Stimulated activated CD4-positive, alpha-beta T cell treated with anti-CD3 and anti-CD28 coated beads, TNF-alpha, amount 100 ng/mL, for 4 hours (primary cell): ENCODE measurements at regions not wholly inside any gene's neighbourhood (a gene's known extent, or its start where the extent isn't known, plus 50 kb on each side); places are given as distances from the start of the nearest gene placed in this dataset.
"Not testable (repeated sequence)": the region's sequence is repeated elsewhere in the genome, so short reads cannot be mapped to it uniquely, and the experiment has no call there.

Experiments
- DNase-seq, 3 experiments: peaks; one replicate each; pipeline ENCODE4 v3.0.0-alpha.2; 2020; ENCODE audit warnings: low read depth in 3 of 3

DNA sequence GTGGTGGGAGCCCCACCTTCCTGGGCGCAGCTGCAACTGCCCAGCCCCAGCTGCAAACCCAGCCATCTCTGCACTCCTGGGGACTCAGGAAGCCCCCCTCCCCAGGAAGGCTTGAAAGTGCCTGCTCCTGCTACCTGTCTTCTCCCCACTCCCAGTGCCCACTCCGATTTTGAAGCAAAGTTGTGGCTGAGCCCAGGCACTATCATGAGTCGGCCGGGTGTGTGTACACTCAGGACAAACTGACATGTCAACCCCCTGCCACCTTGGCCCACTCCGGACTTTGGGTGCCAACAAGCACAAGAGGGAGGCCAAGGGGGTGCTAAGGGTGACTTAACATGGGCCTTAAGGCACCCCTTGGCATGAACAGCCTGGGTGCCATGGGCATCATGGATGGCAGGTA is 325.5 kb upstream of the PTGER4 start:
- DNase-seq: no peak

DNA sequence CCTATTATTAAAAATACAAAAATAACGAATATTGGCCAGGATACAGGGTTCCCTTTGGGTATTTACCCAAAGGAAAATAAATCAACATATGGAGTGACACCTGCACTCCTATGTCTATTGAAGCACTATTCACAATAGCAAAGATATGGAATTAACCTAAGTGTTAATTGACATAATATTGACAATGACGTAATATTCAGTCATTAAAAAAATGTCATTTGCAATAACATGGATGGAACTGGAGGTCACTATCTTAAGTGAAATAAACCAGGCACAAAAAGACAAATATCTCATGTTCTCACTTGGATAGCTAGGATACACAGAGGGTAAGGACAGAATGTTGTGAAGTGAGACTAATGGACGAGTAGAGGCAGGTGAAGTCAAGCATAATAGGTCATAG is 326.3 kb upstream of the PTGER4 start:
- DNase-seq: no peak

GRCh38 chr5:40347981-40348725 is 331.6 kb upstream of the PTGER4 start:
- no peak for DNase-seq

DNA sequence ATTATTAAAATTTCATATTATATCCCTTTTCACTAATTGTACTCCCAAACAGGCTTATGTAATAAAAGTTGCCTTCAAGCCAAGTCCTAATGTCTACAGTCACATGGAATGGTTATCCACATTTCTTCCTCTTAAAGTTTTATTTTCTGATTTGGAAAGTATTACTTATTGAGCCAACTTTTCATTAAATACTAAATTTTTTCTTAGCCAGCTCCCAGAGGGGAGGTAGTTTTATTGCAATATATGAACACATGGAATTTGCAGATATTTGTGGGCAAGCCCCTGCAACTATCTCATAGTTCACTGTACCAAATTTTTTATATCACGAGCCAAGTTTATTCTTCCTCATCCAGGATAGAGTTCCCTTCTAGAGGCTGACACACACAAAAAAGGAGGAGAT is 332.8 kb upstream of the PTGER4 start:
- DNase-seq: no peak

DNA sequence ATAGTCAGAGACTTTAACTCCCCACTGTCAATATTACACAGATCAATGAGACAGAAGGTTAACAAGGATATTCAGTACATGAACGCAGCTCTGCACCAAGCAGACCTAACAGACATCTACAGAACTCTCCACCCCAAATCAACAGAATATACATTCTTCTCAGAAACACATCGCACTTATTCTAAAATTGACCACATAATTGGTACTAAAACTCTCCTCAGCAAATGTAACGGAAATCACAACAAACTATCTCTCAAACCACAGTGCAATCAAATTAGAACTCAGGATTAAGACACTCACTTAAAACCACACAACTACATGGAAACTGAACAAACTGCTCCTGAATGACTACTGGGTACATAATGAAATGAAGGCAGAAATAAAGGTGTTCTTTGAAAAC is 341.3 kb upstream of the PTGER4 start:
- DNase-seq: not testable (repeated sequence)

DNA sequence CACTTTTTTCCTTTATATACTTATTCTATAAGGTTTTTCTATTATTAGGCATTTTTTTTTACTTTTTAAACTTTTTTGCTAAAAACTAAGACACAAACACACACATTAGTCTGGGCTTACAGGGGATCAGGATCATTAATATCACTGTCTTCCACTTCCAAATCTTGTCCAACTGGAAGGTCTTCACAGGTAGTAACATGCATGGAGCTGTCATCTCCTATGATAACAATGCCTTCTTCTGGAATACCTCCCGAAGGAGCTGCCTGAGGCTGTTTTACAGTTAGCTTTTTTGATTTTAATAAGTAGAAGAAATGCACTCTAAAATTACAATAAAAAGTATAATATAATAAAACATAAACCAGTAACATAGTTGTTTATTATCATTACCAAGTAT is 345.5 kb upstream of the PTGER4 start:
- DNase-seq: no peak

GRCh38 chr5:40333459-40334241 is 346.1 kb upstream of the PTGER4 start:
- DNase-seq: no peak

DNA sequence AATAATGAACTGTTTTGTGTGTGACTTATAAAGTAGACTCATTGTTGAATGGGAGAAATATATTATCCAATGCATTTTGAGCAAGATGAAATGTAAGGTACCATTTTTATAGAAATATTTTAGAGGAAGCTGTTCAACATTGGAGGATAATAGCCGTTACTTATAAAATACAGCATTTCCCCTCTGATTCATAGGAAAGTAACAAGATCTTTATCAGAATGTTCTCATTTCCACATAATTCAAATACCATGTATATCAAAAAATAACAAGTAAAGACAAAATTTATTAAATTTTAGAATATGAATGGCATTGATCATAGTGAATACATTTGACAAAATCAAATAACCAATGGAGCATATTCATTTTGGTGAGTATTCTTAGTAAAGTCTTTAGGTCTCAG is 346.7 kb upstream of the PTGER4 start:
- DNase-seq: no peak

- DNase-seq: no peak
Observed at GRCh38 chr5:40331616-40332015, 348.1 kb upstream of the PTGER4 start.

GRCh38 chr5:40321514-40321913 is 358.2 kb upstream of the PTGER4 start:
- DNase-seq: no peak

DNA sequence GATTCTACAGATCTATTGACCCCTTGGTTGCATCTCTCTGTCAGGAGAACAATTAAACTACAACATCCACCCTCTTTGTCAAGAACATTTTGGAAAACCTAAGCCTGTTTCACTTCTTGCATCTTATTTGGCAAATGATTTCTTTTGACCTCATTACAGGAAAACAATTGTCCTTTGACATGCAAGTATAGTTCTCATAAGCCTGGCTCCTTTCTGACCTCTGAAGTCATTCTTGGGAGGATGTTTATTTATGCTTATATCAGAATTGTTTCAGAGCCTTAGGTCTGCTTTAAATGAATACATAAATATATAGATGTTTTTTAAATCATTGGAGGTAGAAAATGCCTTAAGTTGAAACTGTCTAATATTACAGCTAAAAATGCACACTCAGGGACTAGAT is 361.3 kb upstream of the PTGER4 start:
- no peak for DNase-seq

DNA sequence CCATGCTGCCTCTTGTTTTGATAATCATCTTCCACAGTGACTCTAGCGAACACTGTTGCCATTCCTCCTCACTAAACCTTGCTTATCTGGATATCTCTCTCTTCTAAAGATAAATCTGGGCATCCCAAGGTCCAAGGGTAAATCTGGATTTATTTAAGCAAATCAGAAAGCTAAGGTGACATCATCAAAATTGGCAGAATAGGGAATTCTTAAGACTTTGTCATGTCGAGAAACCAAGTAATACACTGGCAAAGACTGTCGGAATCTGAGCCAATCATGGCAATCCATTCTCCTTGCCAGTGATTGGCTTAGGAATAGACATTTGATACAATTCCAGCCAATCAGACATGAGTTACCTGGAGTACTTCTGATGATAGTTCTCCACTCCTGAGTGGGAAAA is 362.7 kb upstream of the PTGER4 start:
- no peak for DNase-seq

DNA sequence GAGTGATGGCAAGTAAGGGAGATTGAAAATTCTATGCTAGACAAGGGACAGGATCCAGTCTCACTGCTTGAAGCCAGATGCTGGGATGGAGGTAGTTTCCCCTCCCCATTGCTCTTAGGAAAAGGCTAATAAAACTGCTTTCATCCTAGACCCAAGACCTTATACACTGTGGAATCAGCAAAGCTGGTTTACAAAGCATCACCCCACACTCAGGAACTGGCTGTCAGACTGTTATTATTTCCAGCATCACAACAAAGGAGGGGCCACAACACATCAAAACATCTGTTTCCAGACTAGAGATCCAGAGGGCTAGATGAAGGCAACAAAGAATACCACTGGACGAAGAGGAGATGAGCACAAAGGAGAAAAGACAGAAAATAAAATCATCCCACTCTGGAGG is 364.6 kb upstream of the PTGER4 start:
- no peak for DNase-seq

GRCh38 chr5:40314275-40314674 is 365.4 kb upstream of the PTGER4 start:
- no peak for DNase-seq

DNA sequence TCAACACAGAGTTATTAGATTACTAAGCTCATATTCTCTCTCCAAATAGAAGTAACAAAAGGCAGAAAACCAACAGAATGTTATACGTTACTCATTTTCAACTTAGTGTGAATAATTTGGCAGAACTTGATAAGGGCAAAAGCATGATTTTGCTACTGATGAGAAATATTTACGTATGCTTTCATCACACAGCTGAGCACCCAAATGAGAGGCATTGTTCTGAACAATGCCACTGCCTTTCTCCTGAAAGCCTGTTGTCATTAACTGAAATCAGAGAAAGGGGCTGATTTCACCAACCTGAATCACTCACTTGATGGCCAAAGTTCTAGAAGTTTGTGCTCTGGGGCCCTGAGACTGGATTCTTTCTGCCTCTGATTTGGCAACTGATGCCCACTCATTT is 367.5 kb upstream of the PTGER4 start:
- no peak for DNase-seq

- DNase-seq: no peak
Observed at GRCh38 chr5:40309851-40310250, 369.9 kb upstream of the PTGER4 start.

- DNase-seq: no peak
Observed at GRCh38 chr5:40308867-40309266, 370.8 kb upstream of the PTGER4 start.

DNA sequence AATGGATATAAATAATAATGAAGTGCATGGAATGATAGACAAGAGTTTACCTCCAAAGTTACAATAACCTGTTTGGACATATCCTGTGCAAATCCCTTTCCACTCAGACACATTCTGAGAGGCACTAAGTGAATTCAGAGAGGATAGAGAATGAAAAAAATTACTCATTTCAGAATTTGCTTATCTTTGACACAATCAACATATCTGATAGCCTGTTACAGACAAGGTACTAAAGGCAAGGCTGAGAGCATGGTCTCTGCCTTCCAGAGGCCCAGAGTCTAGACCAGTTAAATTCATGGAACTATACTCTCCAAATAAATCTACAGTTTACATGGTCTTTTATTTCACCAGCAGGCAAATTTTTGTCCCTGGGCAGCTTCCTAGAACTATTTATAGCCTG is 371.8 kb upstream of the PTGER4 start:
- no peak for DNase-seq

GRCh38 chr5:40306869-40307487 is 372.7 kb upstream of the PTGER4 start:
- DNase-seq: no peak

- no peak for DNase-seq
Observed at GRCh38 chr5:40292006-40292405, 387.7 kb upstream of the PTGER4 start.

DNA sequence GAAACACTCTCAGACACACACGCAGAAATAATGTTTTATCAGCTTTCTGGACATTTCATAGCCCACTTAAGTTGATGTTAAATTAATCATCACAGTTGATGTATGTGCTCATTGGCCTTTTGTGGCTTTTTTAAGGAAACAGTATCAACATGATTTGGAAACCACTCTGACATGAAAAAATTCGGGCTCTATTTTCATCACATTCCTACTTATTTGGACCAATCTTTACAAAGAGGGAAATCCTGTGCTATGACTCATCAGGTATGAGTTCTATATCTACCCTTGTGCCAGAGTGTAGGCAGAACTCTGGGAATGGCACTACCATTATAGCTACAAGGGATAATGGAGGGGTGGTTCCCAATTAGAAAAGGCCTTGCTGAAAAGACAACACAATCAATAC is 388.4 kb upstream of the PTGER4 start:
- no peak for DNase-seq

DNA sequence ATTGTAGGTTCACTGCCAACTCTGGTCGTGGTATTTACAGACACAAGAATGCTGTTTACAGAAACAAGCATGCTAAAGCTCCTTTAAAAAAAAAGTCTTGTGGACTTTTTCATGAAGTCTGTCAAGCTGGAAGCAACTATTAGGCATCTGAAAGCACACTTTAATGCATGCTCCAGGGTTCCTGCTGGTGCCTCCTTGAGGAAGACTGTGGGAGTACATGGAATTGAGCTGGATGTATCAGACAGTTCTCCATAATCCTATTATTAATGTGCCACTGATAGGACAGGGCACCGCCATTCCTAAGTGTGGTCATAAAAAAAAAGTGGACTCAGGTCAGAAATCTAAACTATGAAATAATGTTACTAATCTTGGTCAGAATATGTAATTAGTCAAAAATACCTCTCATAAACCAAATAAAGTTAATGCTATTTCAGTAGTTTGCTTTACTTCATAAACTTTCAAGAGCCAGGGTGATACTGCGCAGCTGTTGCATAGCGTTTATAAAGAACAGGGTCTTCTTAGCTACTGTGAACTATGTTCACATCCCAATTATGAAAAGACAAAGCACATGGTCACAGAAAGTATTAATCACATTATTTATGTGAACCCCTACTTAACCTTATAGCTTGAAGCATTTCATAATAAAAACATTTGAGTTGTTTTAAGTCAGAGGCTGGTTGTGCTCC is 390.8 kb upstream of the PTGER4 start:
- DNase-seq: no peak
